Activated CD8-positive, alpha-beta memory T cell treated with anti-CD3 and anti-CD28 coated beads for 48 hours (primary cell): ENCODE measurements at regions not wholly inside any gene's neighbourhood (a gene's known extent, or its start where the extent isn't known, plus 50 kb on each side); places are given as distances from the start of the nearest gene placed in this dataset.
"Not testable (repeated sequence)": the region's sequence is repeated elsewhere in the genome, so short reads cannot be mapped to it uniquely, and the experiment has no call there.

ENCODE experiments used
- DNase-seq, 3 experiments: peaks; one replicate each; pipeline ENCODE4 v3.0.0-alpha.2; 2020; ENCODE audit warnings: low read depth in 2 of 3, low spot score in 2 of 3

DNA sequence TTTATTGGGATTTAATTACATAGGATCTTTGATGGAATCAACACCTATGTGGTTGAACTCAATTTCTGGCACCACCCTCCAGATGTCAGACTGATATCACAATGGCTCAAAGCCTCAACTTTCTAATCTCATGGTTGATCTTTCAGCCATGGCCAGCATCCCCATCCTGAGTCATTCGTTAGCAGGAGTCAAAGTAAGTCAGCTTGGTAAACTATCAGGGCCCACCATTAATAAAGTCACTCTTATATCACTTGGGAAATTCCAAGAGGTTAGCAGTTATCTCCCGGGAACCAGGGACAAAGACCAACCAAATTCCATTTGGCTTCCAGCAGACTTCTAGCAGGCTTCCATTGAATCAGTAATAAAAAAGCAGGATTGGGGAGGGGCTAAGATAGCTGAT is 50.7 kb upstream of the TNFSF4 start:
- no peak for DNase-seq

DNA sequence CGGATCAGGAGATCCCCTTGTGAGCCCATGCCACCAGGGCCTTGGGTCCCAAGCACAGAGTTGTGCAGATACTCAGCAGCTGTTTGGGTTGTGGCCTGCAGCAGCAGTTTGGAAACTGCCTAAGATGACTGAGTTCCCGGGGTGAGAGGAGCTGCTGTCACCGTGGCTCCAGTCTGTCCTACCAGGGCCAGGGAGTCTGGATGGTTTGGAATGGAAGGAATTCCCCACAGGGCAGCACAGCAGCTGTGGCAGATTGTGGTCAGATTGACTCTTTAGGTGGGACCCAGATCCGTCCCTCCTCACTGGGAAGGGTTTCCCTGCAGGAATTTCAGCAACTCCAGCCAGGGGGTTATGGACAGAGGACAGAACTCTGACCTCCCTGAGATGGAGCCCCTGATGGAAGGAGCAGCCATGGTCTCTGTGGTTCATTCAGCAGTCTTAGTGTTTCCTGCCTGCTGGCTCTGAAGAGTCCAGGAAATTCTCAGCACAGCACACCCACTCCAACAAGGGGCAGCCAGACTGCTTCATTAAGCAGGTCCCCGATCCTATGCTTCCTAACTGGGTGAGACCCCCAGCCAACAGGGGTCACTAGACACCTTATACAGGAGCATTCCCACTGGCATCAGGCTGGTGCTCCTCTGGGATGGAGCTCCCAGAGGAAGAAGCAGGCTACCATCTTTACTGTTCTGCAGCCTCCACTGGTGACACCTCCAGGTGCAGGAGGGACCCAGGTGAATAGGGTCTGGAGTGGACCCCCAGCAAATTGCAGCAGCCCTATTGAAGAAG is 51.5 kb upstream of the TNFSF4 start:
- DNase-seq, result no peak

GRCh38 chr1:173260329-173260728 is 53.2 kb upstream of the TNFSF4 start:
- DNase-seq, result not testable (repeated sequence)

DNA sequence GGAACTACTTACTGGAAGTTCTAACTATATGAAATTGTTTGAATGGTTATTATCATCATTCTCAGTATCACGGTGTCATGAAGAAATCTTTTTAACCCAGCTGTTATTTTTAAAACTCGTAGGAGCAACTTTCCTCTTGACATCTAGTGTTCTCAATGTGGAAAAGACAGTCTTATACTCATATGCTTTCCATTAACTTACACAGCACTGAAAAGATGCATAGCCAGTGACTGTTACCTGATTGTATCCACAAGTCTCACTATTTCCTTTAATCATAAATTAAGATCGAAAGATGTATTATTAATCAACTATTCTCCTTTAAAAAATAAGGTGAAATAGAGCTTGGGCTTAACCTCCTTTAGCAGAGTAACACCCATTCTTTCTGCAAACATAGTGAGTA is 59.7 kb upstream of the TNFSF4 start:
- no peak for DNase-seq

DNA sequence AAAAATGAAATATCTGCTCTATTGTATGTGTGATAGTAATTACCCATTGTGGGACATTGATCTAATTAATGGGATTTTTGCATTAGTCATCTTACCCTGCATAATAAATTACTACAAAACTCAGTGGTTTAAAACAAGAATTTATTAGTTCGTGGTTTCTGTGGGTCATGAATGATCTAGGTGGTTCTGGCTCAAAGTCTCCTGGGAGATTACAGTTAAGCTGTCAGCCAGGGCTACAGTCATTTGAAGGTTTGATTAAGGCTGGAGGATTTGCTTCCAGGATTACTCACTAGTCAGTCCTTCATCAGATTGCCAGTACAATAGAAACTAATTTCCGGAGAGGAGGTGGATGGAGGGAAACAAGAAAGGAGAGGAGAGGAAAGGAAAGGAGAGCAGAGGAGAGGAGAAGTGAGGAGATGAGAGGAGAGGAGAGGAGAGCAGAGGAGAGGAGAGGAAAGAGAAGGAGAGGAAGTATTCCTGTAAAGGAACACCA is 60.4 kb upstream of the TNFSF4 start:
- DNase-seq, result no peak

GRCh38 chr1:173268261-173268660 is 61.1 kb upstream of the TNFSF4 start:
- DNase-seq, result no peak

DNA sequence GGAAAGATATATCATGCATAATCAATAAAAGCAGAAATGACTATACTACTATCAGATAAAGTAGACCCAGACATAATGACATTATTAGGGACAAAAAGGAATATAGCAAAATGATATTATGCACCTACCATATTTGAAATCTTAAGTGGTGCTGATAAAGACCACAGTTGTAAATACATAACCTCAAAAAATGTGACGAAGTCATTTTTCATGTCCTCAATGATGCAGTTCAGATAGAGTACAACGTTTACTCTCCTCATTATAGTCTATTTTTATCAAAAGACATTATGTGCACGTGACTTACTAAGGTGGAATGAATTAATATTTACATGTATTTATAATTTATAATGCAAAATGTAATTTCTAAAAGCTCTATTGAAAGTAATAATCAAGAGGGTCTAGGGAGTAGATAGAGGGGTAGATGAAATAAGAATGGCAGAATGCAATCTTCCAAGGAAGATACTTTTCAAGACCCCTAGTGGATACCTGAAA is 61.7 kb upstream of the TNFSF4 start:
- no peak for DNase-seq

GRCh38 chr1:173269490-173270230 is 62.5 kb upstream of the TNFSF4 start:
- no peak for DNase-seq

- no peak for DNase-seq
Observed at GRCh38 chr1:173270243-173270642, 63.1 kb upstream of the TNFSF4 start.

GRCh38 chr1:173271021-173271420 is 63.9 kb upstream of the TNFSF4 start:
- DNase-seq, result not testable (repeated sequence)

DNA sequence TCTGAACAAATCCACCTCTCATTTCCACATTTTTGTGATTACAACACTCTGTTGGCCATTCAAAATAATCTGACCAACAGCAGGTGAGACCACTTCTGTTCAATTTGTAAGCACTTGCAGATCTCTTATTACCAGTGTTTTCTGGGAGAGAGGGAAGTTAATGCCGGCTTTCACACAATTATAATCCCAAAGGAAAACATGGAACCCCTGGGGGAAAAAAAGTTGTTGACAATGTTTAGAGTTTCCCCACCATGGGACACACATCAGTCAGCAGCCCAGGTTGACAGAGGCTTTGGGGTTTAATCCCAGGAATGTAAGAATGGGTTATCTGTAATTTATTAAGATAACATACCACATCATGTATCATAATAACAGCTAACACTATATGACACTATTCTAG is 68.4 kb upstream of the TNFSF4 start:
- DNase-seq, result no peak

DNA sequence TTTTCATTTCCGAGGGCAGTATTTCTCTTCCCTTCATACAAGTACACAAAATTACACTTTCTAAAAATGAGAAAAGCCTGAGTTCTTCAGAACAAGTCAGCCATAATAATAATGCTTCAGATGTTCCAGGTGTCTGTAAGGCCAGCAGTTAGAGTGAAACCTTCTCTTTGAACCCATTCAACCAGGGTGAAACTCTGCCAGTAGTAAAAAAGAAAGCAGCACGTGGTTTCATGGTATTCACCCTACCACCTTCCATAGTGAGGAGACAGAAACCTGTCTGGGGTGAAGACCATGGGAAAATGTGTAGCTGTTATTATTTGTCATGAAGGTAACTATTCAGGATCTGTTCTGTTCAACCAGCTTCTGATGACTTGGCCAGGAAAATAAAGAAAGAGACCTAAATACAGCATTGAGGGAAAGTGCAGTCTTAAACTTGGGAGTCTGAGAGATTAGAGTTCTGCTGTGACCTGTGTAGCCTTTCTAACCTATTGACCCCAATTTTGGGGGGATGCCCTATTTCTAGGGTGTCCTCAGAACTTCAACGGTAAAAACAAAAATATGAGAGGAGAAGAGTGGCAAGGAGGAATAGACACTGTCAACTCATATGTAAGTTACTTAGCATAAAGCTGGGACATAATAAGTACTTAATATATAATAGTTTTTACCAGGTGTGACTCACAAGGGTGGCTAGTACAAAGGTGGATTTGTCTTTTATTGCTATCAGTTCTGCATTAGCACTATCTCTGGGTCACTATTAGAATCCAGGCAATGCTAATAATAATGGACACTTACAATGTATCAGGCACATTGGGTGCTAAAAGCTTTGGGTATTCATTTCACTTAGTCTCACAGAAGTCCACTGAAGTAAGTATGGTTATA is 70.0 kb upstream of the TNFSF4 start:
- DNase-seq, result no peak

DNA sequence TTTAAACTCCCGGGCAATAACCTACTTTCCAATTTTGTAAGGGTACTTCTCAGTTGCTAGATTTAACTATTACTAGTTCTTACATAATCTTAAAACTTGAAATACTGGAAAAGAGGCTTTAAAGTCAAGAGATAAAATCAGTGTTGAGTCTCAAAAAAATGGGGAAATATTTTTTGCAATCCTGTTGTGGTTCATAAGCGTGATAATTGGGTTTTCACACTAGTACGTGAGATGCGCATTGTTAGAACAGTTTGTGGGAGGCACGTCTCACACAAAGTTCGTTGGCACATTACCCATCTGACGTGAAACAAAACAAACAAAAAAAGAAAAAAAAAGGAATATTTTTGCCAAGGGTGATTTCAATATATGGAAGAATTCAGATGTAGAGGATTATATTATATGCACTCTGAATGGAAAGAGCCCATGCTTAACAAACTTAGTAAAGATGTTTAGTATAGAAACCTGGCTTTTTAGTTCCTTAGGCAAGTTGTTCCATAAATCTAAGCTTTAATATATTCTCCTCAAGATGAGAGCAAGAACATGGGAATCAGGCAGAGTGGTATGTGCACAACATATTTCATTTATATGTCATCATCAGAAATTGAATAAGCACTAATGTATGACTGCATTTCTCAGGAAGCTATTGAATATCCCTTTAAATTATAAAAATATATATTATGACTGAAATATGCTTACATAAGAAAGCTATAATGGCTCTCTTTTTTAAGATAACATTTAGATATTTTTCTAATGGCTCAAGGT is 73.9 kb upstream of the TNFSF4 start:
- DNase-seq, result no peak

GRCh38 chr1:173285048-173285447 is 77.9 kb upstream of the TNFSF4 start:
- no peak for DNase-seq

DNA sequence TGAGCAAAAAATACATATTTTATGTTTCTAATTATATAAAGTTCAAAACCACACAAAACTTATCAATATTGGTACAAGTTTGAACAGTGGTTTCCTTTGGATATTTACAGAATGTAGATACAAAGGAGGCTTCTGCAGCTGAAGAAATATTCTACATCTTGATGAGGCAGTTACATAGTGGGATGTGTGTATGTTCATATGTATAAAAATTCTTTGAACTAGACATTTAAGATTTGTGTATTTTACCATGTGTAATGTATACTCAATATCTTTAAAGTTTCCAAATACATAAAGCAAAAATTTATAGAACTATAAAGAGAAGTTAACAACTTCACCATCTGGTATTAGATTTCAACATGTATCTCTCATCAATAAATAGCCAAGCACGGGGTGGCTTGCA is 80.7 kb upstream of the TNFSF4 start:
- DNase-seq, result no peak

GRCh38 chr1:173293756-173294155 is 86.6 kb upstream of the TNFSF4 start:
- DNase-seq, result no peak

DNA sequence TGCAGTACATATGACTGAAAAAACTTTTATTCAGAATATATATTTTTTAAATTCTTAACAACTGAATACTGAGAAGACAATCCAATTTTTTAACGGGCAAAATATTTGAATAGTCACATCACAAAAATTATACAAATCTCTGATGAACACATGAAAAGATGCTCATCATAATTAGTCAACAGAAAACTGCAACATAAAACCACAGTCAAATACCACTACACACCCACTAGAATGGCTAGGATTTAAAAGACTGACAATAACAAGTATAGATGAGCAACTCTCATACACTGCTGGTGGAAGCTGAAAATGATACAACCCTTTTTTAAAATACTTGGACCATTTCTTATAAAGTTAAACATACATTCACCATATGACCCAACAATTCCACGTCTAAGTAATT is 87.7 kb upstream of the TNFSF4 start:
- no peak for DNase-seq

DNA sequence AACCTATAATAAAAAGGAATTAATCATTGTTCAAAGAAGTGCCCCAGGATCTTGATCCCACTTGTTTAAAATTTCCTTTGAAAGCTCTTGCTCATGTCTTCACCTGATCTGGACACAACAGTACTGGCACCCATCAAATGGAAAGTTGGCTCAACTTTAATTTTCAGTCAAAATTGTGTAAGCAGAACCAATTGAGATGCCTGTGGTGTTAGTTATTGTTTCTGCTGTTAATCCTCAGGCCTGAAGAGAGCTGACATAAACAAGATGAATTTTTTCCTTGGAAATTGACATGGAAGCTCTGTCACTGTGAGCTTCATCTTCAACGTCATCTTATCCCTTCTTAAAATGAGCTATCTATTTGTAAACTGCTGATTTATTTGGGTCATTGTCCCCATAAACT is 88.3 kb upstream of the TNFSF4 start:
- DNase-seq, result no peak

- no peak for DNase-seq
Observed at GRCh38 chr1:173295995-173296394, 88.9 kb upstream of the TNFSF4 start.

DNA sequence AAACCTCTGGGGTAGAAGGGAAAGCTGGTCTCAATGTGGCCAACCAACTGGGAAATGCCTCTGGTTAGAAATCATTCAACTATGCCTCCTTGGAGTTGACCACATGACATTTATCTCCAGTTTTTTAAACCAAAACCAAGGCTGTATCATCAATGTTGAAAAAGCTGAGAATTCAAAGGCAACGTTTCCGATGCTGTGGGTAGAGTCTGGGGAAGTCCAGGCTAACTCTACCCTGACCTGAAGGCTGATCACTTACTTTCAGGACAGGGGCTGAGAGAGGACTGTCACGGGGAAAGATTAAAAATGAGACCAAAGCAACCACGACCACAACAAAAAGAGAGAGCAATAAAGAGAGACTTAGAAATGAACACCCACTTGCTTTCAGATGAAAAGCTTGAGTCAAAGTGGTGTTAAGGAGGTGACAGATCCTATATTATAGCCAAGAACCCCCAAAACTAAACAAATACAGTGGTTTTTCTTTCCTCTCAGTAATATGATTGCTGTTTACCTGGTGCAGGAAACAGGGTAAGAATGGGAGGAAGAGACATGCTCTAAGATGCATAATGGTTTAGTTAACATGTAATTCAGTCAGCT is 90.8 kb upstream of the TNFSF4 start:
- DNase-seq, result peak in 1 of 3 experiments; percentile 20
